K562 (cell line): ENCODE measurements at regions not wholly inside any gene's neighbourhood (a gene's known extent, or its start where the extent isn't known, plus 50 kb on each side); places are given as distances from the start of the nearest gene placed in this dataset.
A peak's percentile ranks its signal among the peaks of the same experiment; 100 is the strongest.

Source experiments
- CHCHD3 ChIP-seq: fragments of 250-450 bp; sonication (Bioruptor Pico); IDR thresholded peaks from 2 replicates; pipeline ENCODE4 v2.1.2; 2022; ENCODE audit warnings: mild to moderate bottlenecking
- CREB3L1 ChIP-seq: fragments of 450-650 bp; IDR thresholded peaks from 2 replicates; pipeline ENCODE4 v1.6.1; 2014; ENCODE audit warnings: low read depth, mild to moderate bottlenecking, moderate library complexity, borderline replicate concordance
- CTBP1 ChIP-seq: fragments of 450-650 bp; IDR thresholded peaks from 2 replicates; pipeline ENCODE4 v1.6.1; 2016; ENCODE audit warnings: borderline replicate concordance
- ELF4 ChIP-seq: fragments of 450-650 bp; formaldehyde crosslinking; IDR thresholded peaks from 2 replicates; pipeline ENCODE4 v1.4.0; 2022; ENCODE audit warnings: missing genetic modification characterization
- ETS1 ChIP-seq: conservative IDR thresholded peaks from 2 replicates; pipeline ENCODE4 v1.6.1; 2011; ENCODE audit warnings: low read depth, mild to moderate bottlenecking, low read length; ENCODE audit not compliant: control insufficient read depth
- FOS ChIP-seq: IDR thresholded peaks from 3 replicates; pipeline ENCODE4 v1.6.1; 2011; ENCODE audit not compliant: insufficient read length; ENCODE audit errors: extremely low read depth
- FOXA3 ChIP-seq, 2 experiments: fragments of 450-650 bp in 1 of 2; sonication (generic) in 1 of 2; formaldehyde crosslinking; IDR thresholded peaks in 1 of 2; conservative IDR thresholded peaks in 1 of 2; 2 replicates each; pipeline versions ENCODE4 v1.4.0 to v1.8.0; 2020 to 2022; ENCODE audit warnings: mild to moderate bottlenecking in 2 of 2, missing genetic modification reagents in 1 of 2
- GATA2 ChIP-seq: sonication (generic); formaldehyde crosslinking; IDR thresholded peaks from 2 replicates; pipeline ENCODE4 v1.4.0; 2020; ENCODE audit warnings: mild to moderate bottlenecking, missing genetic modification reagents
- NR2F6 ChIP-seq: fragments of 450-650 bp; formaldehyde crosslinking; IDR thresholded peaks from 2 replicates; pipeline ENCODE4 v1.4.0; 2020; ENCODE audit warnings: mild to moderate bottlenecking
- POLR2G ChIP-seq: fragments of 200-400 bp; formaldehyde crosslinking; IDR thresholded peaks from 2 replicates; pipeline ENCODE4 v1.6.1; 2017; ENCODE audit warnings: low read depth, mild to moderate bottlenecking, antibody characterized with exemption, low read length, moderate library complexity
- ZBTB33 ChIP-seq: sonication (generic); formaldehyde crosslinking; IDR thresholded peaks from 2 replicates; pipeline ENCODE4 v1.8.1; 2023; ENCODE audit warnings: mild to moderate bottlenecking, missing genetic modification reagents
- ZKSCAN8 ChIP-seq: fragments of 200-800 bp; sonication (Bioruptor generic); IDR thresholded peaks from 2 replicates; pipeline ENCODE4 v1.6.1; 2016; ENCODE audit warnings: missing genetic modification characterization, missing compliant biosample characterization
- ZNF79 ChIP-seq: fragments of 250-450 bp; sonication (Bioruptor Pico); IDR thresholded peaks from 2 replicates; pipeline ENCODE4 v1.4.0; 2020; ENCODE audit warnings: low read depth, mild to moderate bottlenecking, moderate library complexity
- TF ChIP-seq, protein P1 (sequence below): fragments of 150-350 bp; IDR thresholded peaks from 2 replicates; pipeline ENCODE4 v1.6.1; 2014; ENCODE audit warnings: low read depth, mild to moderate bottlenecking, low read length, borderline replicate concordance
- TF ChIP-seq, protein P2 (sequence below), 2 experiments: fragments of 150-350 bp in 1 of 2; IDR thresholded peaks; 2 replicates each; pipeline ENCODE4 v1.6.1; 2012 to 2016; ENCODE audit warnings: low read depth in 2 of 2, low read length in 2 of 2, mild to moderate bottlenecking in 1 of 2, moderate library complexity in 1 of 2

- TF ChIP-seq ZBTB33 (no peak), NR2F6 (CRISPR knock-in tag) (no peak), CHCHD3 (CRISPR knock-in tag) (no peak), ETS1 (no peak), CREB3L1 (no peak; the same call in 1 of the 2 replicates), FOXA3 (CRISPR knock-in tag; conservative IDR thresholded peaks at IDR 0.05 in 1 of 2, IDR thresholded peaks at IDR 0.05 in 1 of 2) (no peak), ELF4 (CRISPR knock-in tag) (peak; percentile 87; the same call in 1 of the 2 replicates), ZNF79 (CRISPR knock-in tag) (no peak), GATA2 (CRISPR knock-in tag) (peak; percentile 89), POLR2G (no peak), ZKSCAN8 (CRISPR knock-in tag) (peak; percentile 50; the same call in 1 of the 2 replicates), FOS (no peak), CTBP1 (peak; percentile 91)
- TF ChIP-seq, protein P1, sequence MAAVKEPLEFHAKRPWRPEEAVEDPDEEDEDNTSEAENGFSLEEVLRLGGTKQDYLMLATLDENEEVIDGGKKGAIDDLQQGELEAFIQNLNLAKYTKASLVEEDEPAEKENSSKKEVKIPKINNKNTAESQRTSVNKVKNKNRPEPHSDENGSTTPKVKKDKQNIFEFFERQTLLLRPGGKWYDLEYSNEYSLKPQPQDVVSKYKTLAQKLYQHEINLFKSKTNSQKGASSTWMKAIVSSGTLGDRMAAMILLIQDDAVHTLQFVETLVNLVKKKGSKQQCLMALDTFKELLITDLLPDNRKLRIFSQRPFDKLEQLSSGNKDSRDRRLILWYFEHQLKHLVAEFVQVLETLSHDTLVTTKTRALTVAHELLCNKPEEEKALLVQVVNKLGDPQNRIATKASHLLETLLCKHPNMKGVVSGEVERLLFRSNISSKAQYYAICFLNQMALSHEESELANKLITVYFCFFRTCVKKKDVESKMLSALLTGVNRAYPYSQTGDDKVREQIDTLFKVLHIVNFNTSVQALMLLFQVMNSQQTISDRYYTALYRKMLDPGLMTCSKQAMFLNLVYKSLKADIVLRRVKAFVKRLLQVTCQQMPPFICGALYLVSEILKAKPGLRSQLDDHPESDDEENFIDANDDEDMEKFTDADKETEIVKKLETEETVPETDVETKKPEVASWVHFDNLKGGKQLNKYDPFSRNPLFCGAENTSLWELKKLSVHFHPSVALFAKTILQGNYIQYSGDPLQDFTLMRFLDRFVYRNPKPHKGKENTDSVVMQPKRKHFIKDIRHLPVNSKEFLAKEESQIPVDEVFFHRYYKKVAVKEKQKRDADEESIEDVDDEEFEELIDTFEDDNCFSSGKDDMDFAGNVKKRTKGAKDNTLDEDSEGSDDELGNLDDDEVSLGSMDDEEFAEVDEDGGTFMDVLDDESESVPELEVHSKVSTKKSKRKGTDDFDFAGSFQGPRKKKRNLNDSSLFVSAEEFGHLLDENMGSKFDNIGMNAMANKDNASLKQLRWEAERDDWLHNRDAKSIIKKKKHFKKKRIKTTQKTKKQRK, result no peak
- TF ChIP-seq, protein P2, sequence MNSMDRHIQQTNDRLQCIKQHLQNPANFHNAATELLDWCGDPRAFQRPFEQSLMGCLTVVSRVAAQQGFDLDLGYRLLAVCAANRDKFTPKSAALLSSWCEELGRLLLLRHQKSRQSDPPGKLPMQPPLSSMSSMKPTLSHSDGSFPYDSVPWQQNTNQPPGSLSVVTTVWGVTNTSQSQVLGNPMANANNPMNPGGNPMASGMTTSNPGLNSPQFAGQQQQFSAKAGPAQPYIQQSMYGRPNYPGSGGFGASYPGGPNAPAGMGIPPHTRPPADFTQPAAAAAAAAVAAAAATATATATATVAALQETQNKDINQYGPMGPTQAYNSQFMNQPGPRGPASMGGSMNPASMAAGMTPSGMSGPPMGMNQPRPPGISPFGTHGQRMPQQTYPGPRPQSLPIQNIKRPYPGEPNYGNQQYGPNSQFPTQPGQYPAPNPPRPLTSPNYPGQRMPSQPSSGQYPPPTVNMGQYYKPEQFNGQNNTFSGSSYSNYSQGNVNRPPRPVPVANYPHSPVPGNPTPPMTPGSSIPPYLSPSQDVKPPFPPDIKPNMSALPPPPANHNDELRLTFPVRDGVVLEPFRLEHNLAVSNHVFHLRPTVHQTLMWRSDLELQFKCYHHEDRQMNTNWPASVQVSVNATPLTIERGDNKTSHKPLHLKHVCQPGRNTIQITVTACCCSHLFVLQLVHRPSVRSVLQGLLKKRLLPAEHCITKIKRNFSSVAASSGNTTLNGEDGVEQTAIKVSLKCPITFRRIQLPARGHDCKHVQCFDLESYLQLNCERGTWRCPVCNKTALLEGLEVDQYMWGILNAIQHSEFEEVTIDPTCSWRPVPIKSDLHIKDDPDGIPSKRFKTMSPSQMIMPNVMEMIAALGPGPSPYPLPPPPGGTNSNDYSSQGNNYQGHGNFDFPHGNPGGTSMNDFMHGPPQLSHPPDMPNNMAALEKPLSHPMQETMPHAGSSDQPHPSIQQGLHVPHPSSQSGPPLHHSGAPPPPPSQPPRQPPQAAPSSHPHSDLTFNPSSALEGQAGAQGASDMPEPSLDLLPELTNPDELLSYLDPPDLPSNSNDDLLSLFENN (IDR thresholded peaks at IDR 0.05; ENCODE audit: low read depth in 2 of 2, low read length in 2 of 2), result peak; percentile 48 to 91; a peak in 2 of 4 replicates
Measured at GRCh38 chr6:3650959-3651697, 100.4 kb downstream of the PXDC1 start (continued).
